ENCODE measurements at regions not wholly inside any gene's neighbourhood (a gene's known extent, or its start where the extent isn't known, plus 50 kb on each side); places are given as distances from the start of the nearest gene placed in this dataset.

DNA sequence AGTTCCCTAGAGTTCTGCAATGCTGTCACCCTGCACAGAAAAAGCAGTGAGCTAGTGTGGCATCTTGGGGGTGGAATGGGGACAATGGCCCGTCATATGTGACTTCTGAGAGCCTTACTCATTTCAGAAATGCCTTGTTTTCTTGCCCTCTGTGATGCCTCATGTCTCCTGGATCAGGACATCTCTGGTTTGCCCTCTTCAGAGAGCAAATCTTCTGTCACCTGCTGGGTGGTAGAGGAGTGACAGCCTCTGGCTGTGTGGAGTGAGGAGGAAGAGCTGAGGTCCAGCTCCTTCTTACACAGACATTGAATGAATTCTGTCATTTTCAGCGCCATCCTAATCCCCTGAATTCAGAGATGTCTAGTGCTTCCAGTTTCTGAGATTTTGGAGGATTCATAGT, 55.6 kb upstream of the PHLPP1 start:
- no peak for DNase-seq (ENCODE audit: low spot score in 2 of 2)
- no peaks in the 10 kb centered on the region for H3K9me3 ChIP-seq
- TF ChIP-seq CTCF (IDR thresholded peaks at IDR 0.05) (no peak), POLR2A (IDR thresholded peaks at IDR 0.05) (no peak)

DNA sequence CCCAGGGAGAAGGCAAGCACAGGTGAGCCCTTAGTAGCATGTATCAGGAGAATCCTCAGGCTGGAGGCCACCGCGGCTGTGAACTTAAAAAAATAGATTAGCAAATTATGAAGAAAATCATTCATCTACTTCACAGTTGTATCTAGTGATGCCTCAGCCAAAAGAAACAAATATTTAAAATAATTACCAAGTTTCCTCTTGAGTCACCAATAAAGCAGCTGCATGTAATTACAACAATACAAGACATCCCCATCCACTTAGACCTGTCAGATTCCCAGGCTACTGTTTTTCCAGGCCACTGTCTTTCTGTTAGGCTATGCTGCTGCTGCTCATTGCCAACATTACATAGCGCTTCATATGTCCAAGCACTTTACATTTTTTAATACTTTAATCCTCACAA, 54.6 kb upstream of the PHLPP1 start:
- Histone ChIP-seq H3K9me3 (no peaks in the 10 kb centered on the region), H3K4me1 (no peaks in the 10 kb centered on the region), H3K4me3 (no peak overlapping the region), H3K36me3 (no peaks in the 10 kb centered on the region), H3K27me3 (no peaks in the 10 kb centered on the region), H3K27ac (no peak overlapping the region)
- TF ChIP-seq CTCF (IDR thresholded peaks at IDR 0.05) (no peak), POLR2A (IDR thresholded peaks at IDR 0.05) (no peak), POLR2AphosphoS5 (IDR thresholded peaks at IDR 0.05) (no peak), EP300 (IDR thresholded peaks at IDR 0.05) (no peak)
- no peak for DNase-seq (ENCODE audit: low spot score in 2 of 2)
- WGBS: 85% methylated on average over 3 of the region's 3 CpGs

More for the DNA sequence above, 55.6 kb upstream of the PHLPP1 start:
- no peak overlapping the region for H3K27ac ChIP-seq
- no peaks in the 10 kb centered on the region for H3K4me1 ChIP-seq
- no peaks in the 10 kb centered on the region for H3K27me3 ChIP-seq
- H3K36me3 ChIP-seq: no peaks in the 10 kb centered on the region
- no peak overlapping the region for H3K4me3 ChIP-seq
- WGBS: 88% methylated on average over 2 of the region's 2 CpGs

DNA sequence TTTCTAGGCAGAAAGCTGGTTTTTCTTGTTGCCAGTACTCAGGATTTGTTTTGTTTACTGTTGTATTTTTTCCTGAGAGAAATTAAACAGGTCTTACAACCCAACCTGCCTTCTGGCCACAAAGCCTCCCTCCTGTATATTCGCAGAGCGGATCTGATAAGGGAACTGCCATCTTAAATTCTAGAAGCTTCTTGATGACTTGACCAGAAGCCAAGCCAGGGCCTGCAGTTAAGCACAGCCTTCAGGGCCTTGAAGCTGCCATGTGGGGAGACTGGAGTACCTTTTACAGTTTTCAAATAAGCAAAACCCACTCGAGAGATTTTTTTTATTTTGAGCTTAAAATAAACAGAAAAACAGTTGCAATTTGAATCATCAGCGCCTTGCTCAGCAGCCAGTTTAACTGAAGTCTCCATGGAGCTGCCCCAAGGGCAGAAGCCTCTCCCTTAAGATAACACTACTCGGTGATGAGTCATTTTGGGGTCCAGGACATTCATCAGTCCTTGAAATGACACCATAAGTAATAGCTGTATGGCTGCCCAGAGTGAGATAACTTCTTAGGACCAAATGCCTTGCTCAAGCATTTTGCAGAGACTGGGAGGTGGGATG, 51.5 kb upstream of the PHLPP1 start:
- H3K27ac ChIP-seq: no peak overlapping the region
- WGBS: 58% methylated on average over 5 of the region's 5 CpGs

GRCh38 chr18:62664414-62664813, 50.9 kb upstream of the PHLPP1 start:
- Histone ChIP-seq H3K27ac (no peak overlapping the region), H3K4me3 (no peak overlapping the region), H3K27me3 (no peaks in the 10 kb centered on the region), H3K9me3 (no peaks in the 10 kb centered on the region), H3K4me1 (no peaks in the 10 kb centered on the region), H3K36me3 (no peaks in the 10 kb centered on the region)
- no peak for DNase-seq (ENCODE audit: low spot score in 2 of 2)
- WGBS: 75% methylated on average over 6 of the region's 6 CpGs
- TF ChIP-seq POLR2A (IDR thresholded peaks at IDR 0.05) (no peak), POLR2AphosphoS5 (IDR thresholded peaks at IDR 0.05) (no peak), CTCF (IDR thresholded peaks at IDR 0.05) (no peak)

More for the DNA sequence above, 51.5 kb upstream of the PHLPP1 start:
- Histone ChIP-seq H3K9me3 (no peaks in the 10 kb centered on the region), H3K4me1 (no peaks in the 10 kb centered on the region), H3K27me3 (no peaks in the 10 kb centered on the region), H3K36me3 (no peaks in the 10 kb centered on the region), H3K4me3 (no peak overlapping the region)
- DNase-seq (ENCODE audit: low spot score in 2 of 2): no peak
- TF ChIP-seq POLR2AphosphoS5 (IDR thresholded peaks at IDR 0.05) (no peak), POLR2A (IDR thresholded peaks at IDR 0.05) (no peak), CTCF (IDR thresholded peaks at IDR 0.05) (no peak), EP300 (IDR thresholded peaks at IDR 0.05) (no peak)

DNA sequence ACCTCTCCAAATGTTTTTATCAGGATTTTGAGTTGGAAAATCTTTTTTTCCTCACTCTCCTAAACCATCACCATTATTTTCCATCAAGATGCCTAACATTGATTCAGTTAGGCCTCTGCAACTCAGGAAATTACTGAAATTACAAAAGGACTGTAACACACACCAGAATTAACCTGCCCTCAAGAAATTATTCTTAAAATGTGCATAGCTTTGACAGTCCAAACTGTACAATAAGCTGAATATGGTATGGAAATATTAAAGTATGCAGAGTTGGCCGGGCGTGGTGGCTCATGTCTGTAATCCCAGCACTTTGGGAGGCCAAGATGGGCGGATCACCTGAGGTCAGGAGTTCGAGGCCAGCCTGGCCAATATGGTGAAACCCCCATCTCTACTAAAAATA, 50.2 kb upstream of the PHLPP1 start:
- H3K4me1 ChIP-seq: no peaks in the 10 kb centered on the region
- H3K27me3 ChIP-seq: no peaks in the 10 kb centered on the region
- DNase-seq (ENCODE audit: low spot score in 2 of 2): no peak
- TF ChIP-seq POLR2AphosphoS5 (IDR thresholded peaks at IDR 0.05) (no peak), EP300 (IDR thresholded peaks at IDR 0.05) (no peak), POLR2A (IDR thresholded peaks at IDR 0.05) (no peak), CTCF (IDR thresholded peaks at IDR 0.05) (no peak)
- no peaks in the 10 kb centered on the region for H3K9me3 ChIP-seq
- no peak overlapping the region for H3K4me3 ChIP-seq
- no peak overlapping the region for H3K27ac ChIP-seq
- H3K36me3 ChIP-seq: no peaks in the 10 kb centered on the region
- 100% methylated on average over 4 of the region's 4 CpGs for WGBS
